Activated naive CD8-positive, alpha-beta T cell (primary cell): ENCODE measurements at regions not wholly inside any gene's neighbourhood (a gene's known extent, or its start where the extent isn't known, plus 50 kb on each side); places are given as distances from the start of the nearest gene placed in this dataset.

Experiments
- H3K27ac Mint-ChIP-seq: one replicate; pipeline ENCODE4 v1.8.0; 2021; ENCODE audit warnings: mixed read lengths
- H3K27me3 Mint-ChIP-seq: one replicate; pipeline ENCODE4 v1.8.0; 2021; ENCODE audit warnings: mixed read lengths
- H3K36me3 Mint-ChIP-seq: one replicate; pipeline ENCODE4 v1.8.0; 2021; ENCODE audit warnings: mixed read lengths
- H3K4me1 Mint-ChIP-seq: one replicate; pipeline ENCODE4 v1.8.0; 2021; ENCODE audit warnings: low read depth, mixed read lengths
- H3K4me3 Mint-ChIP-seq: one replicate; pipeline ENCODE4 v1.8.0; 2021; ENCODE audit warnings: mild to moderate bottlenecking, mixed read lengths
- H3K9me3 Mint-ChIP-seq: one replicate; pipeline ENCODE4 v1.8.0; 2021; ENCODE audit warnings: low read depth, mixed read lengths

GRCh38 chr1:232303222-232303620, 326.7 kb downstream of the SIPA1L2 start:
- H3K27ac Mint-ChIP-seq: no peak overlapping the region
- H3K9me3 Mint-ChIP-seq: no peaks in the 10 kb centered on the region
- no peaks in the 10 kb centered on the region for H3K36me3 Mint-ChIP-seq
- no peaks in the 10 kb centered on the region for H3K4me1 Mint-ChIP-seq
- no peak overlapping the region for H3K4me3 Mint-ChIP-seq
- H3K27me3 Mint-ChIP-seq: peaks cover 9% of the 10 kb centered on the region

- H3K27ac Mint-ChIP-seq: no peak overlapping the region
- no peak overlapping the region for H3K4me3 Mint-ChIP-seq
- H3K36me3 Mint-ChIP-seq: no peaks in the 10 kb centered on the region
- H3K4me1 Mint-ChIP-seq: no peaks in the 10 kb centered on the region
- no peaks in the 10 kb centered on the region for H3K9me3 Mint-ChIP-seq
- peaks cover 9% of the 10 kb centered on the region for H3K27me3 Mint-ChIP-seq
Measured at GRCh38 chr1:232302376-232303221, 327.3 kb downstream of the SIPA1L2 start.

GRCh38 chr1:232301246-232301645, 328.7 kb downstream of the SIPA1L2 start:
- no peaks in the 10 kb centered on the region for H3K9me3 Mint-ChIP-seq
- H3K36me3 Mint-ChIP-seq: no peaks in the 10 kb centered on the region
- no peak overlapping the region for H3K4me3 Mint-ChIP-seq
- H3K27me3 Mint-ChIP-seq: peaks cover 4% of the 10 kb centered on the region
- H3K4me1 Mint-ChIP-seq: no peaks in the 10 kb centered on the region
- no peak overlapping the region for H3K27ac Mint-ChIP-seq

GRCh38 chr1:232300466-232300865, 329.5 kb downstream of the SIPA1L2 start:
- H3K27ac Mint-ChIP-seq: no peak overlapping the region
- peaks cover 4% of the 10 kb centered on the region for H3K27me3 Mint-ChIP-seq
- no peaks in the 10 kb centered on the region for H3K4me1 Mint-ChIP-seq
- H3K36me3 Mint-ChIP-seq: no peaks in the 10 kb centered on the region
- H3K9me3 Mint-ChIP-seq: no peaks in the 10 kb centered on the region
- H3K4me3 Mint-ChIP-seq: no peak overlapping the region

- peaks cover 3% of the 10 kb centered on the region for H3K27me3 Mint-ChIP-seq
- no peak overlapping the region for H3K4me3 Mint-ChIP-seq
- H3K9me3 Mint-ChIP-seq: no peaks in the 10 kb centered on the region
- no peaks in the 10 kb centered on the region for H3K4me1 Mint-ChIP-seq
- no peak overlapping the region for H3K27ac Mint-ChIP-seq
- no peaks in the 10 kb centered on the region for H3K36me3 Mint-ChIP-seq
Measured at GRCh38 chr1:232296461-232296860, 333.5 kb downstream of the SIPA1L2 start.

GRCh38 chr1:232293361-232293760, 336.6 kb downstream of the SIPA1L2 start:
- H3K36me3 Mint-ChIP-seq: no peaks in the 10 kb centered on the region
- H3K4me3 Mint-ChIP-seq: no peak overlapping the region
- no peaks in the 10 kb centered on the region for H3K9me3 Mint-ChIP-seq
- H3K4me1 Mint-ChIP-seq: no peaks in the 10 kb centered on the region
- no peak overlapping the region for H3K27ac Mint-ChIP-seq
- H3K27me3 Mint-ChIP-seq: peaks cover 3% of the 10 kb centered on the region

GRCh38 chr1:232292818-232293217, 337.1 kb downstream of the SIPA1L2 start:
- Mint-ChIP-seq H3K27ac (no peak overlapping the region), H3K27me3 (peaks cover 3% of the 10 kb centered on the region), H3K4me1 (no peaks in the 10 kb centered on the region), H3K36me3 (no peaks in the 10 kb centered on the region), H3K4me3 (no peak overlapping the region), H3K9me3 (no peaks in the 10 kb centered on the region)

GRCh38 chr1:232292239-232292638, 337.7 kb downstream of the SIPA1L2 start:
- no peak overlapping the region for H3K27ac Mint-ChIP-seq
- H3K4me3 Mint-ChIP-seq: no peak overlapping the region
- H3K9me3 Mint-ChIP-seq: no peaks in the 10 kb centered on the region

GRCh38 chr1:232291681-232292080, 338.3 kb downstream of the SIPA1L2 start:
- no peaks in the 10 kb centered on the region for H3K4me1 Mint-ChIP-seq
- no peaks in the 10 kb centered on the region for H3K9me3 Mint-ChIP-seq
- H3K27me3 Mint-ChIP-seq: peaks cover 3% of the 10 kb centered on the region
- H3K27ac Mint-ChIP-seq: no peak overlapping the region
- H3K4me3 Mint-ChIP-seq: no peak overlapping the region
- H3K36me3 Mint-ChIP-seq: no peaks in the 10 kb centered on the region

More at GRCh38 chr1:232292239-232292638, 337.7 kb downstream of the SIPA1L2 start:
- no peaks in the 10 kb centered on the region for H3K36me3 Mint-ChIP-seq
- peaks cover 3% of the 10 kb centered on the region for H3K27me3 Mint-ChIP-seq
- no peaks in the 10 kb centered on the region for H3K4me1 Mint-ChIP-seq

- H3K4me3 Mint-ChIP-seq: no peak overlapping the region
- H3K4me1 Mint-ChIP-seq: no peaks in the 10 kb centered on the region
- H3K9me3 Mint-ChIP-seq: no peaks in the 10 kb centered on the region
- H3K27me3 Mint-ChIP-seq: peaks cover 3% of the 10 kb centered on the region
- no peaks in the 10 kb centered on the region for H3K36me3 Mint-ChIP-seq
- H3K27ac Mint-ChIP-seq: no peak overlapping the region
Measured at GRCh38 chr1:232291261-232291660, 338.7 kb downstream of the SIPA1L2 start.

- Mint-ChIP-seq H3K9me3 (no peaks in the 10 kb centered on the region), H3K4me1 (no peaks in the 10 kb centered on the region), H3K27ac (no peak overlapping the region), H3K4me3 (no peak overlapping the region), H3K36me3 (no peaks in the 10 kb centered on the region), H3K27me3 (peaks cover 6% of the 10 kb centered on the region)
Measured at GRCh38 chr1:232290570-232290969, 339.4 kb downstream of the SIPA1L2 start.

- Mint-ChIP-seq H3K9me3 (no peaks in the 10 kb centered on the region), H3K27ac (no peak overlapping the region), H3K4me3 (no peak overlapping the region), H3K27me3 (peaks cover 11% of the 10 kb centered on the region), H3K36me3 (no peaks in the 10 kb centered on the region), H3K4me1 (no peaks in the 10 kb centered on the region)
Measured at GRCh38 chr1:232287676-232288569, 342.0 kb downstream of the SIPA1L2 start.

- no peak overlapping the region for H3K4me3 Mint-ChIP-seq
- no peaks in the 10 kb centered on the region for H3K36me3 Mint-ChIP-seq
- no peaks in the 10 kb centered on the region for H3K9me3 Mint-ChIP-seq
- peaks cover 7% of the 10 kb centered on the region for H3K27me3 Mint-ChIP-seq
- no peak overlapping the region for H3K27ac Mint-ChIP-seq
- no peaks in the 10 kb centered on the region for H3K4me1 Mint-ChIP-seq
Measured at GRCh38 chr1:232285138-232285537, 344.8 kb downstream of the SIPA1L2 start.

GRCh38 chr1:232283864-232284263, 346.1 kb downstream of the SIPA1L2 start:
- no peak overlapping the region for H3K4me3 Mint-ChIP-seq
- H3K27ac Mint-ChIP-seq: no peak overlapping the region
- no peaks in the 10 kb centered on the region for H3K9me3 Mint-ChIP-seq
- no peaks in the 10 kb centered on the region for H3K36me3 Mint-ChIP-seq
- H3K27me3 Mint-ChIP-seq: peaks cover 7% of the 10 kb centered on the region
- no peaks in the 10 kb centered on the region for H3K4me1 Mint-ChIP-seq

GRCh38 chr1:232282498-232282897, 347.4 kb downstream of the SIPA1L2 start:
- peaks cover 7% of the 10 kb centered on the region for H3K27me3 Mint-ChIP-seq

More at GRCh38 chr1:232282498-232282897, 347.4 kb downstream of the SIPA1L2 start:
- no peaks in the 10 kb centered on the region for H3K4me1 Mint-ChIP-seq
- H3K27ac Mint-ChIP-seq: no peak overlapping the region
- no peaks in the 10 kb centered on the region for H3K36me3 Mint-ChIP-seq
- H3K9me3 Mint-ChIP-seq: no peaks in the 10 kb centered on the region
- no peak overlapping the region for H3K4me3 Mint-ChIP-seq
